IMR-90 (cell line): ENCODE measurements at regions not wholly inside any gene's neighbourhood (a gene's known extent, or its start where the extent isn't known, plus 50 kb on each side); places are given as distances from the start of the nearest gene placed in this dataset.

Experiments
- ATAC-seq: fragments of 200-7000 bp; cut with Tn5 transposase; 2 replicates; pipeline ENCODE4 v1.9.1; 2020; ENCODE audit warnings: low read depth, mild to moderate bottlenecking, moderate library complexity
- BruUV-seq: library from RNA; stranded (reverse); fragments of 400-500 nt; replicated peaks from 2 replicates; lab custom pipeline; 2021; lab: Mats Ljungman, UMichigan
- CTCF ChIA-PET: fragments of 300-600 bp; formaldehyde crosslinking; extraction: SDS; loops from one replicate; lab custom pipeline; 2021; ENCODE audit warnings: antibody characterized with exemption; lab: Yijun Ruan, JAX
- POLR2A ChIA-PET: fragments of 300-600 bp; sonication (Branson Sonifier 250); formaldehyde crosslinking; loops from one replicate; lab custom pipeline; 2022; ENCODE audit warnings: antibody characterized with exemption; ENCODE audit not compliant: unreplicated experiment; lab: Charles Lee
- DNase-seq: peaks from one replicate; pipeline ENCODE4 v3.0.0; 2013
- H2AFZ ChIP-seq: replicated peaks from 2 replicates; pipeline ENCODE3; 2013; ENCODE audit warnings: low read length, mild to moderate bottlenecking; ENCODE audit not compliant: poor library complexity
- H2AK5ac ChIP-seq: 2 replicates; pipeline ENCODE4 v1.6.1; 2013; ENCODE audit warnings: low read depth, low read length, inconsistent platforms
- H2AK9ac ChIP-seq: replicated peaks from 2 replicates; pipeline ENCODE3; 2013; ENCODE audit warnings: mild to moderate bottlenecking, low read depth, low read length, moderate library complexity; ENCODE audit not compliant: poor library complexity
- H2BK120ac ChIP-seq: 2 replicates; pipeline ENCODE4 v1.6.1; 2013; ENCODE audit warnings: low read depth, low read length, inconsistent platforms
- H2BK15ac ChIP-seq: 3 replicates; pipeline ENCODE4 v1.6.1; 2013; ENCODE audit warnings: low read depth, low read length, inconsistent platforms
- H2BK20ac ChIP-seq: 2 replicates; pipeline ENCODE4 v1.6.1; 2013; ENCODE audit warnings: low read depth, mild to moderate bottlenecking, inconsistent platforms, low read length, moderate library complexity
- H2BK5ac ChIP-seq: 2 replicates; pipeline ENCODE4 v1.6.1; 2013; ENCODE audit warnings: mild to moderate bottlenecking, low read depth, low read length, inconsistent platforms; ENCODE audit not compliant: poor library complexity, severe bottlenecking
- H3K14ac ChIP-seq: replicated peaks from 2 replicates; pipeline ENCODE4 v1.6.1; 2013; ENCODE audit warnings: low read depth, low read length, inconsistent platforms
- H3K18ac ChIP-seq: 2 replicates; pipeline ENCODE4 v1.6.1; 2013; ENCODE audit warnings: low read depth, low read length, control low read depth
- H3K23ac ChIP-seq: 2 replicates; pipeline ENCODE4 v1.6.1; 2013; ENCODE audit warnings: low read depth, low read length, inconsistent platforms
- H3K27ac ChIP-seq: 2 replicates; pipeline ENCODE4 v1.5.1; 2013; ENCODE audit warnings: mild to moderate bottlenecking, control low read depth, low read length; ENCODE audit not compliant: insufficient read depth
- H3K27me3 ChIP-seq: 2 replicates; pipeline ENCODE4 v1.6.1; 2013; ENCODE audit warnings: low read length; ENCODE audit not compliant: control insufficient read depth, insufficient read depth
- H3K36me3 ChIP-seq: 2 replicates; pipeline ENCODE4 v1.6.1; 2013; ENCODE audit warnings: low read length, mixed read lengths; ENCODE audit not compliant: control insufficient read depth, insufficient read depth
- H3K4ac ChIP-seq: 2 replicates; pipeline ENCODE4 v1.6.1; 2013; ENCODE audit warnings: low read depth, low read length, inconsistent platforms
- H3K4me1 ChIP-seq: 2 replicates; pipeline ENCODE4 v1.6.1; 2013; ENCODE audit warnings: low read length, mixed read lengths; ENCODE audit not compliant: control insufficient read depth, insufficient read depth
- H3K4me2 ChIP-seq: 2 replicates; pipeline ENCODE4 v1.6.1; 2013; ENCODE audit warnings: low read depth, mild to moderate bottlenecking, control low read depth, low read length, moderate library complexity
- H3K4me3 ChIP-seq: 2 replicates; pipeline ENCODE4 v1.5.1; 2013; ENCODE audit warnings: low read depth, mild to moderate bottlenecking, control low read depth, low read length, moderate library complexity; ENCODE audit not compliant: insufficient read depth
- H3K56ac ChIP-seq: 2 replicates; pipeline ENCODE4 v1.6.1; 2013; ENCODE audit warnings: low read length, inconsistent platforms; ENCODE audit not compliant: insufficient read depth; ENCODE audit errors: extremely low read depth
- H3K79me1 ChIP-seq, 2 experiments: 2 replicates each; pipeline ENCODE4 v1.6.1; 2013; ENCODE audit warnings: low read length in 2 of 2, inconsistent platforms in 1 of 2, low read depth in 1 of 2
- H3K9ac ChIP-seq: 2 replicates; pipeline ENCODE4 v1.6.1; 2013; ENCODE audit warnings: low read depth, low read length, control low read depth
- H3K9me1 ChIP-seq: 2 replicates; pipeline ENCODE4 v1.6.1; 2013; ENCODE audit warnings: low read length, inconsistent platforms; ENCODE audit not compliant: insufficient read depth
- H3K9me3 ChIP-seq: 2 replicates; pipeline ENCODE4 v1.6.1; 2013; ENCODE audit warnings: low read length; ENCODE audit not compliant: control insufficient read depth, insufficient read depth
- H4K20me1 ChIP-seq: 2 replicates; pipeline ENCODE4 v1.6.1; 2013; ENCODE audit warnings: low read length, inconsistent platforms; ENCODE audit not compliant: insufficient read depth
- H4K5ac ChIP-seq: 2 replicates; pipeline ENCODE4 v1.6.1; 2013; ENCODE audit warnings: mild to moderate bottlenecking, low read depth, low read length, control low read depth
- H4K8ac ChIP-seq, 2 experiments: 2 replicates each; pipeline ENCODE4 v1.6.1; 2013; ENCODE audit warnings: low read depth in 2 of 2, low read length in 2 of 2, control low read depth in 1 of 2, inconsistent platforms in 1 of 2
- H4K91ac ChIP-seq: 2 replicates; pipeline ENCODE4 v1.6.1; 2013; ENCODE audit warnings: low read depth, low read length, inconsistent platforms; ENCODE audit not compliant: insufficient read depth
- BHLHE40 ChIP-seq: fragments of 150-350 bp; IDR thresholded peaks from 2 replicates; pipeline ENCODE4 v1.6.1; 2016; ENCODE audit warnings: mild to moderate bottlenecking, low read depth, low read length
- MAZ ChIP-seq: IDR thresholded peaks from 2 replicates; pipeline ENCODE4 v1.6.1; 2012; ENCODE audit warnings: low read depth, mild to moderate bottlenecking, low read length, improper control_type of control experiment, moderate library complexity, borderline replicate concordance
- NFE2L2 ChIP-seq: fragments of 150-350 bp; IDR thresholded peaks from 2 replicates; pipeline ENCODE4 v1.6.1; 2016; ENCODE audit warnings: low read depth, mild to moderate bottlenecking, low read length
- POLR2A ChIP-seq: IDR thresholded peaks from 2 replicates; pipeline ENCODE4 v1.6.1; 2012; ENCODE audit warnings: mild to moderate bottlenecking, low read depth, low read length
- RAD21 ChIP-seq: IDR thresholded peaks from 2 replicates; pipeline ENCODE4 v1.6.1; 2012; ENCODE audit warnings: low read length, improper control_type of control experiment
- RCOR1 ChIP-seq: IDR thresholded peaks from 2 replicates; pipeline ENCODE4 v1.6.1; 2012; ENCODE audit warnings: mild to moderate bottlenecking, low read length, improper control_type of control experiment; ENCODE audit not compliant: insufficient replicate concordance
- RFX5 ChIP-seq: IDR thresholded peaks from 2 replicates; pipeline ENCODE4 v1.8.0; 2012; ENCODE audit warnings: low read depth, mild to moderate bottlenecking, low read length, moderate library complexity
- SMC3 ChIP-seq: fragments of 150-350 bp; IDR thresholded peaks from 2 replicates; pipeline ENCODE4 v1.6.1; 2016; ENCODE audit warnings: low read depth, mild to moderate bottlenecking, antibody characterized with exemption, low read length, moderate library complexity
- WGBS, 2 experiments: methylation state at CpG; one replicate each; pipeline versions ENCODE4 v1.1.5 to v1.1.7; 2013; ENCODE audit warnings: missing lambda C conversion rate in 2 of 2; ENCODE audit not compliant: insufficient read length in 1 of 2; ENCODE audit errors: extremely low coverage in 2 of 2; 5-methylcytosine and 5-hydroxymethylcytosine counted together
- dilution Hi-C: fragments of 300-500 bp; cut with HindIII; formaldehyde crosslinking; loops from one replicate; pipeline ENCODE4 v1.14.3; 2018; ENCODE audit warnings: low sequenced_read_pairs; ENCODE audit not compliant: unreplicated experiment
- in situ Hi-C: fragments of 300-500 bp; cut with MboI; formaldehyde crosslinking; loops from 3 replicates; pipeline ENCODE4 v1.14.3; 2019; ENCODE audit warnings: low sequenced_read_pairs, inconsistent platforms, mixed read lengths
- intact Hi-C: fragments of 100-400 bp; cut with micrococcal nuclease; formaldehyde crosslinking; loops from 2 replicates; pipeline ENCODE4 v1.10.0; 2022
- TF ChIP-seq, protein P1 (sequence below): fragments of 150-350 bp; IDR thresholded peaks from 2 replicates; pipeline ENCODE4 v1.6.1; 2017; ENCODE audit warnings: mild to moderate bottlenecking, antibody characterized with exemption, low read length, low read depth

DNA sequence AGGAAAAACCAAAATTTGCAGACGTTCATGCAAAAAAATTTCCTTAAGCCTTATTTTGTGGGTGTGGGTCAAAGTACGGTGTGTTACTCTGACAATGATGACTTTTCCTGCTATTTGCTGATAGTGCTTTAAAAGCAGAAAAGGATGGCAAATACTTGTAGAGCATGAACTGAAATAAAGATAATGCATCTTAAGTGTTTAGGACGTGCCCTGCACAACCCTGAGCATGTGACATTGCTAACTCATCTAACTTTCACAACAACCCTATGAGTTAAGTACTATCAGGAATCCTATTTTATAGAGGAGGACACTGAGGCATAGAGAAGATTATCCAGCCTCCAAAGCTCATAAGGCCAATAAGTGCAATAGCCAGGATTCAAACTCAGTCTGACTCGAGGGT lies 143.3 kb downstream of the RNF152 start:
- Histone ChIP-seq H2BK15ac (no peak overlapping the region), H3K36me3 (no peaks in the 10 kb centered on the region), H3K79me1 (no peaks in the 10 kb centered on the region), H3K23ac (no peak overlapping the region; the same call in 1 of the 2 replicates), H3K18ac (no peak overlapping the region), H2AFZ (no peak overlapping the region), H3K4me3 (no peak overlapping the region), H2AK9ac (no peak overlapping the region), H2AK5ac (no peak overlapping the region), H3K27me3 (no peaks in the 10 kb centered on the region), H3K4ac (no peak overlapping the region), H2BK120ac (no peak overlapping the region), H2BK5ac (no peak overlapping the region), H3K9me1 (no peaks in the 10 kb centered on the region), H4K8ac (no peak overlapping the region), H3K9ac (no peak overlapping the region), H3K56ac (no peak overlapping the region), H3K4me2 (no peak overlapping the region), H2BK20ac (no peak overlapping the region), H3K9me3 (no peaks in the 10 kb centered on the region), H3K27ac (no peak overlapping the region), H3K4me1 (no peaks in the 10 kb centered on the region), H3K14ac (no peak overlapping the region), H4K91ac (no peak overlapping the region), H4K5ac (no peak overlapping the region), H4K20me1 (no peaks in the 10 kb centered on the region)
- DNase-seq (no peak), ATAC-seq (no peak)
- no CpG with 5 or more reads among the region's 4 CpGs for WGBS, 2 experiments
- POLR2A ChIA-PET = no interaction called here
- no TSS peak for BruUV-seq
- CTCF ChIA-PET = no interaction called here
- intact Hi-C loops = no loop called here
- in situ Hi-C loops = no loop called here
- TF ChIP-seq RCOR1 (no peak), MAZ (no peak), RFX5 (no peak), NFE2L2 (no peak), RAD21 (no peak), BHLHE40 (no peak), POLR2A (no peak), SMC3 (no peak)
- TF ChIP-seq, protein P1, sequence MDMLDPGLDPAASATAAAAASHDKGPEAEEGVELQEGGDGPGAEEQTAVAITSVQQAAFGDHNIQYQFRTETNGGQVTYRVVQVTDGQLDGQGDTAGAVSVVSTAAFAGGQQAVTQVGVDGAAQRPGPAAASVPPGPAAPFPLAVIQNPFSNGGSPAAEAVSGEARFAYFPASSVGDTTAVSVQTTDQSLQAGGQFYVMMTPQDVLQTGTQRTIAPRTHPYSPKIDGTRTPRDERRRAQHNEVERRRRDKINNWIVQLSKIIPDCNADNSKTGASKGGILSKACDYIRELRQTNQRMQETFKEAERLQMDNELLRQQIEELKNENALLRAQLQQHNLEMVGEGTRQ = no peak
- dilution Hi-C loops = no loop called here
